ENCODE measurements at regions not wholly inside any gene's neighbourhood (a gene's known extent, or its start where the extent isn't known, plus 50 kb on each side); places are given as distances from the start of the nearest gene placed in this dataset.
A peak's percentile ranks its signal among the peaks of the same experiment; 100 is the strongest.
"Not testable (repeated sequence)": the region's sequence is repeated elsewhere in the genome, so short reads cannot be mapped to it uniquely, and the experiment has no call there.

GRCh38 chr13:71214821-71215220, 652.2 kb downstream of the DACH1 start:
- no peak for DNase-seq (ENCODE audit: low read depth, low spot score)

- no peak for DNase-seq (ENCODE audit: low read depth, low spot score)
Observed at GRCh38 chr13:71214357-71214756, 652.6 kb downstream of the DACH1 start.

- DNase-seq (ENCODE audit: low read depth, low spot score), result no peak
Observed at GRCh38 chr13:71213252-71213821, 653.7 kb downstream of the DACH1 start.

GRCh38 chr13:71210861-71211260, 656.1 kb downstream of the DACH1 start:
- DNase-seq (ENCODE audit: low read depth, low spot score), result peak; percentile 35

GRCh38 chr13:71209217-71209616, 657.8 kb downstream of the DACH1 start:
- DNase-seq (ENCODE audit: low read depth, low spot score), result no peak

- DNase-seq (ENCODE audit: low read depth, low spot score), result not testable (repeated sequence)
Observed at GRCh38 chr13:71184583-71184982, 682.4 kb downstream of the DACH1 start.

- not testable (repeated sequence) for DNase-seq (ENCODE audit: low read depth, low spot score)
Observed at GRCh38 chr13:71183352-71183751, 683.7 kb downstream of the DACH1 start.

GRCh38 chr13:71171740-71172139, 695.3 kb downstream of the DACH1 start:
- peak; percentile 5 for DNase-seq (ENCODE audit: low read depth, low spot score)

GRCh38 chr13:71169180-71169579, 697.8 kb downstream of the DACH1 start:
- peak; percentile 10 for DNase-seq (ENCODE audit: low read depth, low spot score)

GRCh38 chr13:71156550-71156949, 710.5 kb downstream of the DACH1 start:
- DNase-seq (ENCODE audit: low read depth, low spot score), result no peak

GRCh38 chr13:71149498-71150363, 717.3 kb downstream of the DACH1 start:
- DNase-seq (ENCODE audit: low read depth, low spot score), result peak; percentile 3

GRCh38 chr13:71149046-71149445, 718.0 kb downstream of the DACH1 start:
- DNase-seq (ENCODE audit: low read depth, low spot score), result no peak

GRCh38 chr13:71148396-71148795, 718.6 kb downstream of the DACH1 start:
- DNase-seq (ENCODE audit: low read depth, low spot score), result no peak

- no peak for DNase-seq (ENCODE audit: low read depth, low spot score)
Observed at GRCh38 chr13:71144883-71145282, 722.1 kb downstream of the DACH1 start.

GRCh38 chr13:71137101-71137500, 729.9 kb downstream of the DACH1 start:
- no peak for DNase-seq (ENCODE audit: low read depth, low spot score)

- no peak for DNase-seq (ENCODE audit: low read depth, low spot score)
Observed at GRCh38 chr13:71124230-71124629, 742.8 kb downstream of the DACH1 start.

- DNase-seq (ENCODE audit: low read depth, low spot score), result peak; percentile 15
Observed at GRCh38 chr13:71118779-71119364, 748.1 kb downstream of the DACH1 start.

GRCh38 chr13:71117920-71118319, 749.1 kb downstream of the DACH1 start:
- DNase-seq (ENCODE audit: low read depth, low spot score), result no peak

GRCh38 chr13:71115301-71115700, 751.7 kb downstream of the DACH1 start:
- DNase-seq (ENCODE audit: low read depth, low spot score), result peak; percentile 67

- no peak for DNase-seq (ENCODE audit: low read depth, low spot score)
Observed at GRCh38 chr13:71096421-71096820, 770.6 kb downstream of the DACH1 start.

GRCh38 chr13:71090990-71091389, 776.0 kb downstream of the DACH1 start:
- DNase-seq (ENCODE audit: low read depth, low spot score), result no peak

- no peak for DNase-seq (ENCODE audit: low read depth, low spot score)
Observed at GRCh38 chr13:71089056-71089455, 777.9 kb downstream of the DACH1 start.

- no peak for DNase-seq (ENCODE audit: low read depth, low spot score)
Observed at GRCh38 chr13:71087432-71087831, 779.6 kb downstream of the DACH1 start.
